ENCODE measurements at regions not wholly inside any gene's neighbourhood (a gene's known extent, or its start where the extent isn't known, plus 50 kb on each side); places are given as distances from the start of the nearest gene placed in this dataset.

DNA sequence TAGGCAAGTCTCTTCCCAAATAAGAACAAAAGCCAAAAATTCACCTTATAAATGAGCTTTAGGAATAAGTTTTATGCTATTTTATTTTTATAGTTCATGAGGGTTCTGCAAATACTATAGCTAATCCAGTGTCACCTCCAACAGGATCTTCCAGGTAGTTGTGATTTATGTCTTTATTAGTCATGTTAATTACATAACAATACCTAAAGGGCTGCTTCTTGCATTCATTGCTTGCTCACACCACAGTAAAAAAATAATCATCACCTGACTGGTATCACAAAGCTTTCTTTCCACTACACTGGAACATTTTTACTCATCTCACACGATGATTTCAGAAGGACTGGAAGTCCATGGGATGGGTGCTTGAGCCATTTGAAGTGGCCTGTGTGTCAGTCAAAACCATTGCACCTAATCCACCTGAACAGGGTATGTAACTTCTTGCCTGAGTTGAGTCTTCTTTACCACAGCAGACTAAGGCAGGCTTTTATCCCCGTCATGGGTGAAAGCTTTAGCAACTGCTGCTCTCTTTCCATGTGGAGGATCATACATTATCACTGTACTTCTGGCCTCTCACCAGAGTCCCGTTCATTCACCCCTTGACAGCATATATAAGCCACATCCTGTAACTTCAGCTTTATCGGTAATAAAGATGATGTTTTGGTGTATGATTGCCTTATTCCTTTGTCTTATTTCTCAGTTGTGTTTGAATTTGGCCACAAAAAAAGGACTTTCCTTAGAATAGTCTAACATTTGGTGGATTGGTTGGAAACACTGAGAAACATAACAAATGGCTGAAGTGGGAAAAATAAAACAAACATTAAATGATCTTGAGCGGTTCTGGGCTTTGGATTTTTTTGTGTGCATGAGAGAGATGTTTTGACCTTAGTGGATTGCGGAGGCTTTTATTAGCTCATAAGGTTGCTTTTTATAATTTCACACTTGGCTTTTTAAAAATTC lies 382.6 kb upstream of the THBS1 start:
- H3K27me3 Mint-ChIP-seq (ENCODE audit: unreplicated experiment): no peaks in the 10 kb centered on the region
- peaks cover 3% of the 10 kb centered on the region for H3K9me3 Mint-ChIP-seq (ENCODE audit: unreplicated experiment)
- no peak for TF ChIP-seq CTCF (IDR thresholded peaks at IDR 0.05)
- no peak for DNase-seq (ENCODE audit: extremely low spot score, unreplicated experiment)
- peak overlapping the region; percentile 62 for H3K27ac Mint-ChIP-seq (ENCODE audit: unreplicated experiment)
- H3K4me3 Mint-ChIP-seq (ENCODE audit: unreplicated experiment): no peak overlapping the region
- H3K36me3 Mint-ChIP-seq (ENCODE audit: unreplicated experiment): no peaks in the 10 kb centered on the region
- peaks cover 61% of the 10 kb centered on the region for H3K4me1 Mint-ChIP-seq (ENCODE audit: unreplicated experiment)

- H3K36me3 Mint-ChIP-seq (ENCODE audit: unreplicated experiment): no peaks in the 10 kb centered on the region
- H3K4me1 Mint-ChIP-seq (ENCODE audit: unreplicated experiment): peaks cover 57% of the 10 kb centered on the region
- TF ChIP-seq CTCF (IDR thresholded peaks at IDR 0.05): no peak
- no peak for DNase-seq (ENCODE audit: extremely low spot score, unreplicated experiment)
- H3K4me3 Mint-ChIP-seq (ENCODE audit: unreplicated experiment): no peak overlapping the region
- H3K27me3 Mint-ChIP-seq (ENCODE audit: unreplicated experiment): no peaks in the 10 kb centered on the region
- H3K9me3 Mint-ChIP-seq (ENCODE audit: unreplicated experiment): peaks cover 3% of the 10 kb centered on the region
- H3K27ac Mint-ChIP-seq (ENCODE audit: unreplicated experiment): peak overlapping the region; percentile 62
Measured at GRCh38 chr15:39199076-39199475, 381.8 kb upstream of the THBS1 start.

DNA sequence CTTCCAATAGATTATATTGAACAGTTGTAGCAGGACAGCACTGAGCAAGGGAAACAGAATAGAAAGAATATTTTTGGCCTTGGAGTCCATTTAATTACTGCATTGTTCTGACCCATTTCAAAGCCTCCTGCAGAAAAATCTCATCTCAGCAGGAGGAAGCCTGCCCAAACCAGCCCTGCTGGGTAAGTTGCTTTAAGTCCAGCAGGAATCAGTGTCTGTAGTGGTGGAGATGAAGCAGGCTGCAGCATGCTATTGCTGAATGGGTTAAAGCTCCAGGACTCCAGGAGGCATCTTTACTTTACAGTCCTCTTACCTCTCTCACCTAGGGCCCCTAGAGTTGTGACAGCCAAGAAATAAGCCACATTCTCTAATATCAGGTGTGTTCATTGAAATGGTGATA lies 380.3 kb upstream of the THBS1 start:
- Mint-ChIP-seq H3K4me3 (ENCODE audit: unreplicated experiment) (no peak overlapping the region), H3K9me3 (ENCODE audit: unreplicated experiment) (peaks cover 3% of the 10 kb centered on the region), H3K27ac (ENCODE audit: unreplicated experiment) (no peak overlapping the region), H3K36me3 (ENCODE audit: unreplicated experiment) (no peaks in the 10 kb centered on the region), H3K27me3 (ENCODE audit: unreplicated experiment) (no peaks in the 10 kb centered on the region), H3K4me1 (ENCODE audit: unreplicated experiment) (peaks cover 50% of the 10 kb centered on the region)
- TF ChIP-seq CTCF (IDR thresholded peaks at IDR 0.05): no peak
- no peak for DNase-seq (ENCODE audit: extremely low spot score, unreplicated experiment)

DNA sequence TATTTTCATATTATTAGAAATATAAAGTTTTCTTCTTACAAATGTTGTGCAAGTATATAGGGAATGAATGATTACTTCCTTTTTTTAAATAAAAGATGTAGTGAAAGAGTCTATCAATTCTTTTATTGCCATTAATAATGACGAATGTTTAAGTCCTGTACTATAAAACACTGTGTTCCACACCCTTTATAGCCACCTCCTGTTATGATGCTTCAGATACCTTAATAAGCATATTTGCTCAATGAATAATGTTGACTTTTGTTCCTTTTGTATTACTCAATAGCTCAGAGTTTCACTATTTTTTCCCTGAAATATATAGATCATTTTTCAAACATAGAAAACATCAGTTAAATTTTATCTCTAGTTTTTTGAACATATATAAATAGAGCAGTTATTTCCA lies 378.2 kb upstream of the THBS1 start:
- no peaks in the 10 kb centered on the region for H3K27me3 Mint-ChIP-seq (ENCODE audit: unreplicated experiment)
- H3K4me1 Mint-ChIP-seq (ENCODE audit: unreplicated experiment): peaks cover 41% of the 10 kb centered on the region
- H3K36me3 Mint-ChIP-seq (ENCODE audit: unreplicated experiment): peaks cover 3% of the 10 kb centered on the region
- no peak for TF ChIP-seq CTCF (IDR thresholded peaks at IDR 0.05)
- H3K4me3 Mint-ChIP-seq (ENCODE audit: unreplicated experiment): no peak overlapping the region
- H3K9me3 Mint-ChIP-seq (ENCODE audit: unreplicated experiment): peaks cover 13% of the 10 kb centered on the region
- no peak overlapping the region for H3K27ac Mint-ChIP-seq (ENCODE audit: unreplicated experiment)
- no peak for DNase-seq (ENCODE audit: extremely low spot score, unreplicated experiment)

- no peak for TF ChIP-seq CTCF (IDR thresholded peaks at IDR 0.05)
- no peak overlapping the region for H3K27ac Mint-ChIP-seq (ENCODE audit: unreplicated experiment)
- no peaks in the 10 kb centered on the region for H3K27me3 Mint-ChIP-seq (ENCODE audit: unreplicated experiment)
- H3K4me3 Mint-ChIP-seq (ENCODE audit: unreplicated experiment): no peak overlapping the region
- no peak for DNase-seq (ENCODE audit: extremely low spot score, unreplicated experiment)
- peaks cover 13% of the 10 kb centered on the region for H3K9me3 Mint-ChIP-seq (ENCODE audit: unreplicated experiment)
- peaks cover 30% of the 10 kb centered on the region for H3K4me1 Mint-ChIP-seq (ENCODE audit: unreplicated experiment)
- H3K36me3 Mint-ChIP-seq (ENCODE audit: unreplicated experiment): peaks cover 3% of the 10 kb centered on the region
Measured at GRCh38 chr15:39204031-39204430, 376.8 kb upstream of the THBS1 start.

Data from osteocyte (in vitro differentiated cells).